ENCODE measurements at regions not wholly inside any gene's neighbourhood (a gene's known extent, or its start where the extent isn't known, plus 50 kb on each side); places are given as distances from the start of the nearest gene placed in this dataset.
"Not testable (repeated sequence)": the region's sequence is repeated elsewhere in the genome, so short reads cannot be mapped to it uniquely, and the experiment has no call there.

DNA sequence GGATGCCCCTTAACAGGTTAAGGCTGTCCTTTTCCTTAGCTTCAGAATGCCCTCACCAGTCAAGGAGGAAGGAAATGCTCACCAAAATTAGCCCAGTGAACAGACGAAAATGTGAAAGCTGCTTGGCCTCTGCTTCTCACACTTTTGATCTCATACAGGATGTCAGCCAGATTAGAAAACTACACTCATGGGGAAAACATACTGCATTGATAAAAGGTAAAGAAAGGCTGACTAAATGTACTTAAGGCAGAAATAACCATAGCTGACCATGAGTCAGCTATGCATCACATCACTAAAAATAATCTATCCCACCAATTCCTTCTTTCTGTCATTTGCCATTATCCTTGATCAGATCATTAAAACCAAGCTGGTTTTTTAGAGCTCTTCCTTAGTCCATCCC lies 198.4 kb upstream of the TENT5A start:
- ChIA-PET POLR2A (no interaction called here), CTCF (no interaction called here)
- no peak for DNase-seq (ENCODE audit: low read depth, low spot score)
- no TSS peak for BruUV-seq (replicated peaks)
- ATAC-seq = no peak
- intact Hi-C loops (cut with micrococcal nuclease; ENCODE audit: unreplicated experiment) (no loop called here), in situ Hi-C loops (cut with HindIII; ENCODE audit: low pct_unique_long_range_greater_than_20kb, low sequenced_read_pairs) (no loop called here)
- no peak overlapping the region for H3K27ac ChIP-seq (ENCODE audit: low read length)
- no peak overlapping the region for H3K4me3 ChIP-seq (ENCODE audit: low read depth in 2 of 2, low read length in 2 of 2)
- no peaks in the 10 kb centered on the region for H3K4me1 ChIP-seq (ENCODE audit: control insufficient read depth, insufficient read depth, low read length)
- no peaks in the 10 kb centered on the region for H3K27me3 ChIP-seq (ENCODE audit: control insufficient read depth, insufficient read depth, low read length)
- no peak for TF ChIP-seq SIN3A (IDR thresholded peaks at IDR 0.05; ENCODE audit: borderline replicate concordance, insufficient read depth, low read depth, low read length)
- TF ChIP-seq POLR2AphosphoS5 (IDR thresholded peaks at IDR 0.05; ENCODE audit: low read depth, low read length) = no peak
- no peak for TF ChIP-seq TCF7L2 (IDR thresholded peaks at IDR 0.05; ENCODE audit: low read depth, low read length)
- TF ChIP-seq, protein P1, sequence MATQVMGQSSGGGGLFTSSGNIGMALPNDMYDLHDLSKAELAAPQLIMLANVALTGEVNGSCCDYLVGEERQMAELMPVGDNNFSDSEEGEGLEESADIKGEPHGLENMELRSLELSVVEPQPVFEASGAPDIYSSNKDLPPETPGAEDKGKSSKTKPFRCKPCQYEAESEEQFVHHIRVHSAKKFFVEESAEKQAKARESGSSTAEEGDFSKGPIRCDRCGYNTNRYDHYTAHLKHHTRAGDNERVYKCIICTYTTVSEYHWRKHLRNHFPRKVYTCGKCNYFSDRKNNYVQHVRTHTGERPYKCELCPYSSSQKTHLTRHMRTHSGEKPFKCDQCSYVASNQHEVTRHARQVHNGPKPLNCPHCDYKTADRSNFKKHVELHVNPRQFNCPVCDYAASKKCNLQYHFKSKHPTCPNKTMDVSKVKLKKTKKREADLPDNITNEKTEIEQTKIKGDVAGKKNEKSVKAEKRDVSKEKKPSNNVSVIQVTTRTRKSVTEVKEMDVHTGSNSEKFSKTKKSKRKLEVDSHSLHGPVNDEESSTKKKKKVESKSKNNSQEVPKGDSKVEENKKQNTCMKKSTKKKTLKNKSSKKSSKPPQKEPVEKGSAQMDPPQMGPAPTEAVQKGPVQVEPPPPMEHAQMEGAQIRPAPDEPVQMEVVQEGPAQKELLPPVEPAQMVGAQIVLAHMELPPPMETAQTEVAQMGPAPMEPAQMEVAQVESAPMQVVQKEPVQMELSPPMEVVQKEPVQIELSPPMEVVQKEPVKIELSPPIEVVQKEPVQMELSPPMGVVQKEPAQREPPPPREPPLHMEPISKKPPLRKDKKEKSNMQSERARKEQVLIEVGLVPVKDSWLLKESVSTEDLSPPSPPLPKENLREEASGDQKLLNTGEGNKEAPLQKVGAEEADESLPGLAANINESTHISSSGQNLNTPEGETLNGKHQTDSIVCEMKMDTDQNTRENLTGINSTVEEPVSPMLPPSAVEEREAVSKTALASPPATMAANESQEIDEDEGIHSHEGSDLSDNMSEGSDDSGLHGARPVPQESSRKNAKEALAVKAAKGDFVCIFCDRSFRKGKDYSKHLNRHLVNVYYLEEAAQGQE (IDR thresholded peaks at IDR 0.05; ENCODE audit: insufficient read depth in 1 of 2, low read depth in 2 of 2, low read length in 1 of 2) = no peak
- TF ChIP-seq, protein P2, sequence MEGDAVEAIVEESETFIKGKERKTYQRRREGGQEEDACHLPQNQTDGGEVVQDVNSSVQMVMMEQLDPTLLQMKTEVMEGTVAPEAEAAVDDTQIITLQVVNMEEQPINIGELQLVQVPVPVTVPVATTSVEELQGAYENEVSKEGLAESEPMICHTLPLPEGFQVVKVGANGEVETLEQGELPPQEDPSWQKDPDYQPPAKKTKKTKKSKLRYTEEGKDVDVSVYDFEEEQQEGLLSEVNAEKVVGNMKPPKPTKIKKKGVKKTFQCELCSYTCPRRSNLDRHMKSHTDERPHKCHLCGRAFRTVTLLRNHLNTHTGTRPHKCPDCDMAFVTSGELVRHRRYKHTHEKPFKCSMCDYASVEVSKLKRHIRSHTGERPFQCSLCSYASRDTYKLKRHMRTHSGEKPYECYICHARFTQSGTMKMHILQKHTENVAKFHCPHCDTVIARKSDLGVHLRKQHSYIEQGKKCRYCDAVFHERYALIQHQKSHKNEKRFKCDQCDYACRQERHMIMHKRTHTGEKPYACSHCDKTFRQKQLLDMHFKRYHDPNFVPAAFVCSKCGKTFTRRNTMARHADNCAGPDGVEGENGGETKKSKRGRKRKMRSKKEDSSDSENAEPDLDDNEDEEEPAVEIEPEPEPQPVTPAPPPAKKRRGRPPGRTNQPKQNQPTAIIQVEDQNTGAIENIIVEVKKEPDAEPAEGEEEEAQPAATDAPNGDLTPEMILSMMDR (IDR thresholded peaks at IDR 0.05) = no peak
- no peaks in the 10 kb centered on the region for H3K36me3 ChIP-seq (ENCODE audit: control insufficient read depth, insufficient read depth, low read length)
- H3K9me3 ChIP-seq (ENCODE audit: control insufficient read depth, insufficient read depth, low read depth, low read length) = no peaks in the 10 kb centered on the region

DNA sequence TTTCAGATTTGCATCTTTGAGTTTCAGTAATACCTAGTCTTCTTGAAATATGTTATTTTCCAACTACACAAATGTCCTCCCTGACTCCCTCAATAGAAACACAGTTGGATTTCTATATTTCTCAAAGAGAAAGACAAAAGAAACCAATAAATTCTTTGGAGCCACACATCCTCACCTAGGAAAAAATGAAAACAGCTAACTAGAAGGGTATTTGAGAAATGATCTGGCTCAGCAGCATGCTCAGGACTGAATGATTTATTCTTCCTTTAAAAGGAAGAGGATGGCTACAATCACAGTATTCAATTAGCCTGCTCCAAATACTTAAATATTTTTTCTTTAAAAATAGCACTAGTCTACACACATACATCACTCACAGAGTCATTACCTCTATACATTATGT lies 196.4 kb upstream of the TENT5A start:
- CTCF ChIA-PET = no interaction called here
- H3K36me3 ChIP-seq (ENCODE audit: control insufficient read depth, insufficient read depth, low read length) = no peaks in the 10 kb centered on the region
- ATAC-seq (no peak), DNase-seq (ENCODE audit: low read depth, low spot score) (no peak)
- BruUV-seq (replicated peaks) = no TSS peak
- H3K9me3 ChIP-seq (ENCODE audit: control insufficient read depth, insufficient read depth, low read depth, low read length) = no peaks in the 10 kb centered on the region
- POLR2A ChIA-PET = no interaction called here
- TF ChIP-seq, protein P1 (IDR thresholded peaks at IDR 0.05; ENCODE audit: insufficient read depth in 1 of 2, low read depth in 2 of 2, low read length in 1 of 2) = no peak
- TF ChIP-seq TCF7L2 (IDR thresholded peaks at IDR 0.05; ENCODE audit: low read depth, low read length) (no peak), SIN3A (IDR thresholded peaks at IDR 0.05; ENCODE audit: borderline replicate concordance, insufficient read depth, low read depth, low read length) (no peak), POLR2AphosphoS5 (IDR thresholded peaks at IDR 0.05; ENCODE audit: low read depth, low read length) (no peak)
- TF ChIP-seq, protein P2 (IDR thresholded peaks at IDR 0.05) = no peak
- in situ Hi-C loops (cut with HindIII; ENCODE audit: low pct_unique_long_range_greater_than_20kb, low sequenced_read_pairs) (no loop called here), intact Hi-C loops (cut with micrococcal nuclease; ENCODE audit: unreplicated experiment) (no loop called here)
- H3K4me3 ChIP-seq (ENCODE audit: low read depth in 2 of 2, low read length in 2 of 2) = no peak overlapping the region
- H3K27me3 ChIP-seq (ENCODE audit: control insufficient read depth, insufficient read depth, low read length) = no peaks in the 10 kb centered on the region
- no peaks in the 10 kb centered on the region for H3K4me1 ChIP-seq (ENCODE audit: control insufficient read depth, insufficient read depth, low read length)
- no peak overlapping the region for H3K27ac ChIP-seq (ENCODE audit: low read length)

DNA sequence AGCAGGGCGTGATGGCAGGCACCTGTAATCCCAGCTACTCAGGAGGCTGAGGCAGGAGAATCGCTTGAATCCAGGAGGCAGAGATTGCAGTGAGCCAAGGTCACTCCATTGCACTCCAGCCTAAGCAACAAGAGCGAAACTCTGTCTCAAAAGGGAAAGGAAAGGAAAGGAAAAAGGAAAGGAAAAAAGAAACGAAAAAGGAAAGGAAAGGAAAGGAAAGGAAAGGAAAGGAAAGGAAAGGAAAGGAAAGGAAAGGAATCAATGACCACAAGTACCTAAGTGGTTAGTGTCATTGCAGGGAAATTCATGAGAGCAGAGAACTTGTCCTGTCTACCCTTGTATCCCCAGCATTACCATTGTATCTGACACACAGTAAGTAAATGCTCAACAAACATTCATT lies 195.7 kb upstream of the TENT5A start:
- in situ Hi-C loops (cut with HindIII; ENCODE audit: low pct_unique_long_range_greater_than_20kb, low sequenced_read_pairs); H3K4me3 ChIP-seq (ENCODE audit: low read depth in 2 of 2, low read length in 2 of 2); POLR2A ChIA-PET; H3K9me3 ChIP-seq (ENCODE audit: control insufficient read depth, insufficient read depth, low read depth, low read length); BruUV-seq (replicated peaks); H3K27me3 ChIP-seq (ENCODE audit: control insufficient read depth, insufficient read depth, low read length); H3K36me3 ChIP-seq (ENCODE audit: control insufficient read depth, insufficient read depth, low read length); ATAC-seq; intact Hi-C loops (cut with micrococcal nuclease; ENCODE audit: unreplicated experiment); H3K4me1 ChIP-seq (ENCODE audit: control insufficient read depth, insufficient read depth, low read length); CTCF ChIA-PET; H3K27ac ChIP-seq (ENCODE audit: low read length); DNase-seq (ENCODE audit: low read depth, low spot score): not testable (repeated sequence)

All from Panc1 (cell line).